ENCODE measurements at regions not wholly inside any gene's neighbourhood (a gene's known extent, or its start where the extent isn't known, plus 50 kb on each side); places are given as distances from the start of the nearest gene placed in this dataset.
"Not testable (repeated sequence)": the region's sequence is repeated elsewhere in the genome, so short reads cannot be mapped to it uniquely, and the experiment has no call there.

DNA sequence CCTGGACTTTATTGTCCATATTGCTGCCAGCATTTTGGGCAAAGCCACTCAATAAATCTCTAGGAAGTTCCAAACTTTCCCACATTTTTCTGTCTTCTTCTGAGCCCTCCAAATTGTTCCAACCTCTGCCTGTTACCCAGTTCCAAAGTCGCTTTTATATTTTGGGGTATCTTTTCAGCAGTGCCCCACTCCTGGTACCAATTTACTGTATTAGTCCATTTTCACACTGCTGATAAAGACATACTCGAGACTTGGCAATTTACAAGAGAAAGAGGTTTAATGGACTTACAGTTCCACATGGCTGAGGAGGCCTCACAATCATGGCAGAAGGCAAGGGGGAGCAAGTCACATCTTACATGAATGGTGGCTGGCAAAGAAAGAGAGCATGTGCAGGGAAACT, 53.4 kb downstream of the AHSP start:
- H3K4me1 Mint-ChIP-seq; H3K4me3 Mint-ChIP-seq; H3K27ac Mint-ChIP-seq; H3K36me3 Mint-ChIP-seq (ENCODE audit: low read depth); H3K27me3 Mint-ChIP-seq (ENCODE audit: low read depth): not testable (repeated sequence)
- H3K9me3 Mint-ChIP-seq: peaks cover 32% of the 10 kb centered on the region

GRCh38 chr16:31601737-31602384, 74.2 kb downstream of the AHSP start:
- peaks cover 49% of the 10 kb centered on the region for H3K9me3 Mint-ChIP-seq
- not testable (repeated sequence) for H3K27ac Mint-ChIP-seq; H3K4me1 Mint-ChIP-seq; H3K36me3 Mint-ChIP-seq (ENCODE audit: low read depth); H3K4me3 Mint-ChIP-seq; H3K27me3 Mint-ChIP-seq (ENCODE audit: low read depth)

DNA sequence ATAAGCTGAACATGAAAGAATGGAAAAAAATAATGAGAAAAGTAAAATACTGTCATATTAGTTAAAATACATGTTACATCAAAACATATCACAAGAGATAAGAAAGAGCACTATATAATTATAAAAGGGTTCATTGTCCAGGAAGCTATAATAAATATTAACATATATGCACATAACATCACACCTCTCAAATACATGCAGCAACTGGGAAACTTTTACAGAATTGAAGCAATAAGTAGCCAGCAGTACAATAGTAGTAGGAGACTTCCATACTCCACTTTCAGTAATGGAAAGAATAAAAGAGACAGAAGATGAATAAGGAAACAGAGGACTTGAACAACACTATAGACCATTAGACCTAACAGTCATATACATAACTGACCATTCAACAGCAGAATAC, 90.4 kb downstream of the AHSP start:
- H3K4me1 Mint-ChIP-seq: no peaks in the 10 kb centered on the region
- no peak overlapping the region for H3K27ac Mint-ChIP-seq
- H3K4me3 Mint-ChIP-seq: no peak overlapping the region
- H3K36me3 Mint-ChIP-seq (ENCODE audit: low read depth): no peaks in the 10 kb centered on the region
- peaks cover 23% of the 10 kb centered on the region for H3K9me3 Mint-ChIP-seq
- no peaks in the 10 kb centered on the region for H3K27me3 Mint-ChIP-seq (ENCODE audit: low read depth)
- TF ChIP-seq, protein P1, sequence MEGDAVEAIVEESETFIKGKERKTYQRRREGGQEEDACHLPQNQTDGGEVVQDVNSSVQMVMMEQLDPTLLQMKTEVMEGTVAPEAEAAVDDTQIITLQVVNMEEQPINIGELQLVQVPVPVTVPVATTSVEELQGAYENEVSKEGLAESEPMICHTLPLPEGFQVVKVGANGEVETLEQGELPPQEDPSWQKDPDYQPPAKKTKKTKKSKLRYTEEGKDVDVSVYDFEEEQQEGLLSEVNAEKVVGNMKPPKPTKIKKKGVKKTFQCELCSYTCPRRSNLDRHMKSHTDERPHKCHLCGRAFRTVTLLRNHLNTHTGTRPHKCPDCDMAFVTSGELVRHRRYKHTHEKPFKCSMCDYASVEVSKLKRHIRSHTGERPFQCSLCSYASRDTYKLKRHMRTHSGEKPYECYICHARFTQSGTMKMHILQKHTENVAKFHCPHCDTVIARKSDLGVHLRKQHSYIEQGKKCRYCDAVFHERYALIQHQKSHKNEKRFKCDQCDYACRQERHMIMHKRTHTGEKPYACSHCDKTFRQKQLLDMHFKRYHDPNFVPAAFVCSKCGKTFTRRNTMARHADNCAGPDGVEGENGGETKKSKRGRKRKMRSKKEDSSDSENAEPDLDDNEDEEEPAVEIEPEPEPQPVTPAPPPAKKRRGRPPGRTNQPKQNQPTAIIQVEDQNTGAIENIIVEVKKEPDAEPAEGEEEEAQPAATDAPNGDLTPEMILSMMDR (IDR thresholded peaks at IDR 0.05; ENCODE audit: unreplicated experiment in 3 of 3): no peak

GRCh38 chr16:31636433-31636832, 108.7 kb downstream of the AHSP start:
- peaks cover 24% of the 10 kb centered on the region for H3K9me3 Mint-ChIP-seq
- H3K27ac Mint-ChIP-seq: no peak overlapping the region

GRCh38 chr16:31641279-31641678, 113.6 kb downstream of the AHSP start:
- H3K4me1 Mint-ChIP-seq: no peaks in the 10 kb centered on the region
- H3K27me3 Mint-ChIP-seq (ENCODE audit: low read depth): no peaks in the 10 kb centered on the region
- TF ChIP-seq, protein P1 (IDR thresholded peaks at IDR 0.05; ENCODE audit: unreplicated experiment in 3 of 3): no peak
- H3K36me3 Mint-ChIP-seq (ENCODE audit: low read depth): no peaks in the 10 kb centered on the region
- H3K27ac Mint-ChIP-seq: no peak overlapping the region
- no peak overlapping the region for H3K4me3 Mint-ChIP-seq
- peaks cover 28% of the 10 kb centered on the region for H3K9me3 Mint-ChIP-seq

More at GRCh38 chr16:31636433-31636832, 108.7 kb downstream of the AHSP start:
- Mint-ChIP-seq H3K4me3 (no peak overlapping the region), H3K36me3 (ENCODE audit: low read depth) (no peaks in the 10 kb centered on the region), H3K27me3 (ENCODE audit: low read depth) (no peaks in the 10 kb centered on the region), H3K4me1 (no peaks in the 10 kb centered on the region)
- TF ChIP-seq, protein P1 (IDR thresholded peaks at IDR 0.05; ENCODE audit: unreplicated experiment in 3 of 3): no peak

DNA sequence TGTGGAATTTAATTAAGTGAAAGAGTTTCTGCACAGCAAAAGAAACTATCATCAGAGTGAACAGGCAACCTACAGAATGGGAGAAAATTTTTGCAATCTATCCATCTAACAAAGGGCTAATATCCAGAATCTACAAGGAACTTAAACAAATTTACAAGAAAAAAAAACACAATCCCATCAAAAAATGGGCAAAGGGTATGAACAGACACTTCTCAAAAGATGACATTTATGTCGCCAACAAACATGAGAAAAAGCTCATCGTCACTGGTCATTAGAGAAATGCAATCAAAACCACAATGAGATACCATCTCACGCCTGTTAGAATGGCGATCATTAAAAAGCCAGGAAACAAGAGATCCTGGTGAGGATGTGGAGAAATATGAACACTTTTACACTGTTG, 128.0 kb downstream of the AHSP start:
- not testable (repeated sequence) for H3K27ac Mint-ChIP-seq; H3K4me1 Mint-ChIP-seq; H3K27me3 Mint-ChIP-seq (ENCODE audit: low read depth); H3K4me3 Mint-ChIP-seq; H3K36me3 Mint-ChIP-seq (ENCODE audit: low read depth)
- peaks cover 25% of the 10 kb centered on the region for H3K9me3 Mint-ChIP-seq

GRCh38 chr16:31664683-31665482, 137.2 kb downstream of the AHSP start:
- Mint-ChIP-seq H3K4me1 (peaks cover 6% of the 10 kb centered on the region), H3K27ac (peak overlapping the region; percentile 76 to 92 (median 78)), H3K4me3 (no peak overlapping the region)

More at GRCh38 chr16:31664683-31665482, 137.2 kb downstream of the AHSP start:
- Mint-ChIP-seq H3K9me3 (peaks cover 36% of the 10 kb centered on the region), H3K36me3 (ENCODE audit: low read depth) (no peaks in the 10 kb centered on the region), H3K27me3 (ENCODE audit: low read depth) (peaks cover 3% of the 10 kb centered on the region)
- TF ChIP-seq, protein P1 (IDR thresholded peaks at IDR 0.05; ENCODE audit: unreplicated experiment in 3 of 3): no peak

Data from nephron (organoid).